IMR-90 (cell line): ENCODE measurements at regions not wholly inside any gene's neighbourhood (a gene's known extent, or its start where the extent isn't known, plus 50 kb on each side); places are given as distances from the start of the nearest gene placed in this dataset.

Experiments used
- BHLHE40 ChIP-seq: fragments of 150-350 bp; IDR thresholded peaks from 2 replicates; pipeline ENCODE4 v1.6.1; 2016; ENCODE audit warnings: mild to moderate bottlenecking, low read depth, low read length
- CHD1 ChIP-seq: IDR thresholded peaks from 2 replicates; pipeline ENCODE4 v1.6.1; 2012; ENCODE audit warnings: low read depth, low read length, improper control_type of control experiment
- FOS ChIP-seq: fragments of 150-350 bp; IDR thresholded peaks from 2 replicates; pipeline ENCODE4 v1.6.1; 2016; ENCODE audit warnings: low read depth, low read length
- MXI1 ChIP-seq: IDR thresholded peaks from 2 replicates; pipeline ENCODE4 v1.6.1; 2012; ENCODE audit warnings: low read depth, mild to moderate bottlenecking, low read length, moderate library complexity, borderline replicate concordance
- POLR2A ChIP-seq: IDR thresholded peaks from 2 replicates; pipeline ENCODE4 v1.6.1; 2012; ENCODE audit warnings: mild to moderate bottlenecking, low read depth, low read length
- TF ChIP-seq, protein P1 (sequence below): conservative IDR thresholded peaks from 2 replicates; pipeline ENCODE4 v1.5.1; 2012; ENCODE audit warnings: mild to moderate bottlenecking, low read depth, low read length, improper control_type of control experiment
- TF ChIP-seq, protein P2 (sequence below): fragments of 150-350 bp; IDR thresholded peaks from 2 replicates; pipeline ENCODE4 v1.6.1; 2017; ENCODE audit warnings: mild to moderate bottlenecking, antibody characterized with exemption, low read length, low read depth

- TF ChIP-seq, protein P1, sequence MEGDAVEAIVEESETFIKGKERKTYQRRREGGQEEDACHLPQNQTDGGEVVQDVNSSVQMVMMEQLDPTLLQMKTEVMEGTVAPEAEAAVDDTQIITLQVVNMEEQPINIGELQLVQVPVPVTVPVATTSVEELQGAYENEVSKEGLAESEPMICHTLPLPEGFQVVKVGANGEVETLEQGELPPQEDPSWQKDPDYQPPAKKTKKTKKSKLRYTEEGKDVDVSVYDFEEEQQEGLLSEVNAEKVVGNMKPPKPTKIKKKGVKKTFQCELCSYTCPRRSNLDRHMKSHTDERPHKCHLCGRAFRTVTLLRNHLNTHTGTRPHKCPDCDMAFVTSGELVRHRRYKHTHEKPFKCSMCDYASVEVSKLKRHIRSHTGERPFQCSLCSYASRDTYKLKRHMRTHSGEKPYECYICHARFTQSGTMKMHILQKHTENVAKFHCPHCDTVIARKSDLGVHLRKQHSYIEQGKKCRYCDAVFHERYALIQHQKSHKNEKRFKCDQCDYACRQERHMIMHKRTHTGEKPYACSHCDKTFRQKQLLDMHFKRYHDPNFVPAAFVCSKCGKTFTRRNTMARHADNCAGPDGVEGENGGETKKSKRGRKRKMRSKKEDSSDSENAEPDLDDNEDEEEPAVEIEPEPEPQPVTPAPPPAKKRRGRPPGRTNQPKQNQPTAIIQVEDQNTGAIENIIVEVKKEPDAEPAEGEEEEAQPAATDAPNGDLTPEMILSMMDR, result no peak
- TF ChIP-seq POLR2A (no peak), CHD1 (no peak), MXI1 (no peak), FOS (no peak), BHLHE40 (no peak)
- TF ChIP-seq, protein P2, sequence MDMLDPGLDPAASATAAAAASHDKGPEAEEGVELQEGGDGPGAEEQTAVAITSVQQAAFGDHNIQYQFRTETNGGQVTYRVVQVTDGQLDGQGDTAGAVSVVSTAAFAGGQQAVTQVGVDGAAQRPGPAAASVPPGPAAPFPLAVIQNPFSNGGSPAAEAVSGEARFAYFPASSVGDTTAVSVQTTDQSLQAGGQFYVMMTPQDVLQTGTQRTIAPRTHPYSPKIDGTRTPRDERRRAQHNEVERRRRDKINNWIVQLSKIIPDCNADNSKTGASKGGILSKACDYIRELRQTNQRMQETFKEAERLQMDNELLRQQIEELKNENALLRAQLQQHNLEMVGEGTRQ, result no peak
Observed at GRCh38 chr2:198691236-198691635, 766.5 kb downstream of the SATB2 start.
